IMR-90 (cell line): ENCODE measurements at regions not wholly inside any gene's neighbourhood (a gene's known extent, or its start where the extent isn't known, plus 50 kb on each side); places are given as distances from the start of the nearest gene placed in this dataset.
"Not testable (repeated sequence)": the region's sequence is repeated elsewhere in the genome, so short reads cannot be mapped to it uniquely, and the experiment has no call there.

Experiments
- ATAC-seq: fragments of 200-7000 bp; cut with Tn5 transposase; 2 replicates; pipeline ENCODE4 v1.9.1; 2020; ENCODE audit warnings: low read depth, mild to moderate bottlenecking, moderate library complexity
- BruUV-seq: library from RNA; stranded (reverse); fragments of 400-500 nt; replicated peaks from 2 replicates; lab custom pipeline; 2021; lab: Mats Ljungman, UMichigan
- CTCF ChIA-PET: fragments of 300-600 bp; formaldehyde crosslinking; extraction: SDS; loops from one replicate; lab custom pipeline; 2021; ENCODE audit warnings: antibody characterized with exemption; lab: Yijun Ruan, JAX
- POLR2A ChIA-PET: fragments of 300-600 bp; sonication (Branson Sonifier 250); formaldehyde crosslinking; loops from one replicate; lab custom pipeline; 2022; ENCODE audit warnings: antibody characterized with exemption; ENCODE audit not compliant: unreplicated experiment; lab: Charles Lee
- DNase-seq: peaks from one replicate; pipeline ENCODE4 v3.0.0; 2013
- H2AFZ ChIP-seq: replicated peaks from 2 replicates; pipeline ENCODE3; 2013; ENCODE audit warnings: low read length, mild to moderate bottlenecking; ENCODE audit not compliant: poor library complexity
- H2AK5ac ChIP-seq: 2 replicates; pipeline ENCODE4 v1.6.1; 2013; ENCODE audit warnings: low read depth, low read length, inconsistent platforms
- H2AK9ac ChIP-seq: replicated peaks from 2 replicates; pipeline ENCODE3; 2013; ENCODE audit warnings: mild to moderate bottlenecking, low read depth, low read length, moderate library complexity; ENCODE audit not compliant: poor library complexity
- H2BK120ac ChIP-seq: 2 replicates; pipeline ENCODE4 v1.6.1; 2013; ENCODE audit warnings: low read depth, low read length, inconsistent platforms
- H2BK15ac ChIP-seq: 3 replicates; pipeline ENCODE4 v1.6.1; 2013; ENCODE audit warnings: low read depth, low read length, inconsistent platforms
- H2BK20ac ChIP-seq: 2 replicates; pipeline ENCODE4 v1.6.1; 2013; ENCODE audit warnings: low read depth, mild to moderate bottlenecking, inconsistent platforms, low read length, moderate library complexity
- H2BK5ac ChIP-seq: 2 replicates; pipeline ENCODE4 v1.6.1; 2013; ENCODE audit warnings: mild to moderate bottlenecking, low read depth, low read length, inconsistent platforms; ENCODE audit not compliant: poor library complexity, severe bottlenecking
- H3K14ac ChIP-seq: replicated peaks from 2 replicates; pipeline ENCODE4 v1.6.1; 2013; ENCODE audit warnings: low read depth, low read length, inconsistent platforms
- H3K18ac ChIP-seq: 2 replicates; pipeline ENCODE4 v1.6.1; 2013; ENCODE audit warnings: low read depth, low read length, control low read depth
- H3K23ac ChIP-seq: 2 replicates; pipeline ENCODE4 v1.6.1; 2013; ENCODE audit warnings: low read depth, low read length, inconsistent platforms
- H3K27ac ChIP-seq: 2 replicates; pipeline ENCODE4 v1.5.1; 2013; ENCODE audit warnings: mild to moderate bottlenecking, control low read depth, low read length; ENCODE audit not compliant: insufficient read depth
- H3K27me3 ChIP-seq: 2 replicates; pipeline ENCODE4 v1.6.1; 2013; ENCODE audit warnings: low read length; ENCODE audit not compliant: control insufficient read depth, insufficient read depth
- H3K36me3 ChIP-seq: 2 replicates; pipeline ENCODE4 v1.6.1; 2013; ENCODE audit warnings: low read length, mixed read lengths; ENCODE audit not compliant: control insufficient read depth, insufficient read depth
- H3K4ac ChIP-seq: 2 replicates; pipeline ENCODE4 v1.6.1; 2013; ENCODE audit warnings: low read depth, low read length, inconsistent platforms
- H3K4me1 ChIP-seq: 2 replicates; pipeline ENCODE4 v1.6.1; 2013; ENCODE audit warnings: low read length, mixed read lengths; ENCODE audit not compliant: control insufficient read depth, insufficient read depth
- H3K4me2 ChIP-seq: 2 replicates; pipeline ENCODE4 v1.6.1; 2013; ENCODE audit warnings: low read depth, mild to moderate bottlenecking, control low read depth, low read length, moderate library complexity
- H3K4me3 ChIP-seq: 2 replicates; pipeline ENCODE4 v1.5.1; 2013; ENCODE audit warnings: low read depth, mild to moderate bottlenecking, control low read depth, low read length, moderate library complexity; ENCODE audit not compliant: insufficient read depth
- H3K56ac ChIP-seq: 2 replicates; pipeline ENCODE4 v1.6.1; 2013; ENCODE audit warnings: low read length, inconsistent platforms; ENCODE audit not compliant: insufficient read depth; ENCODE audit errors: extremely low read depth
- H3K79me1 ChIP-seq, 2 experiments: 2 replicates each; pipeline ENCODE4 v1.6.1; 2013; ENCODE audit warnings: low read length in 2 of 2, inconsistent platforms in 1 of 2, low read depth in 1 of 2
- H3K9ac ChIP-seq: 2 replicates; pipeline ENCODE4 v1.6.1; 2013; ENCODE audit warnings: low read depth, low read length, control low read depth
- H3K9me1 ChIP-seq: 2 replicates; pipeline ENCODE4 v1.6.1; 2013; ENCODE audit warnings: low read length, inconsistent platforms; ENCODE audit not compliant: insufficient read depth
- H3K9me3 ChIP-seq: 2 replicates; pipeline ENCODE4 v1.6.1; 2013; ENCODE audit warnings: low read length; ENCODE audit not compliant: control insufficient read depth, insufficient read depth
- H4K20me1 ChIP-seq: 2 replicates; pipeline ENCODE4 v1.6.1; 2013; ENCODE audit warnings: low read length, inconsistent platforms; ENCODE audit not compliant: insufficient read depth
- H4K5ac ChIP-seq: 2 replicates; pipeline ENCODE4 v1.6.1; 2013; ENCODE audit warnings: mild to moderate bottlenecking, low read depth, low read length, control low read depth
- H4K8ac ChIP-seq, 2 experiments: 2 replicates each; pipeline ENCODE4 v1.6.1; 2013; ENCODE audit warnings: low read depth in 2 of 2, low read length in 2 of 2, control low read depth in 1 of 2, inconsistent platforms in 1 of 2
- H4K91ac ChIP-seq: 2 replicates; pipeline ENCODE4 v1.6.1; 2013; ENCODE audit warnings: low read depth, low read length, inconsistent platforms; ENCODE audit not compliant: insufficient read depth
- WGBS, 2 experiments: methylation state at CpG; one replicate each; pipeline versions ENCODE4 v1.1.5 to v1.1.7; 2013; ENCODE audit warnings: missing lambda C conversion rate in 2 of 2; ENCODE audit not compliant: insufficient read length in 1 of 2; ENCODE audit errors: extremely low coverage in 2 of 2; 5-methylcytosine and 5-hydroxymethylcytosine counted together
- dilution Hi-C: fragments of 300-500 bp; cut with HindIII; formaldehyde crosslinking; loops from one replicate; pipeline ENCODE4 v1.14.3; 2018; ENCODE audit warnings: low sequenced_read_pairs; ENCODE audit not compliant: unreplicated experiment
- in situ Hi-C: fragments of 300-500 bp; cut with MboI; formaldehyde crosslinking; loops from 3 replicates; pipeline ENCODE4 v1.14.3; 2019; ENCODE audit warnings: low sequenced_read_pairs, inconsistent platforms, mixed read lengths
- intact Hi-C: fragments of 100-400 bp; cut with micrococcal nuclease; formaldehyde crosslinking; loops from 2 replicates; pipeline ENCODE4 v1.10.0; 2022

- H4K8ac ChIP-seq, H3K23ac ChIP-seq, H4K5ac ChIP-seq, H2BK15ac ChIP-seq, H3K9ac ChIP-seq, DNase-seq, H2AK5ac ChIP-seq, H2BK120ac ChIP-seq, H3K27me3 ChIP-seq, H3K14ac ChIP-seq, H3K4me2 ChIP-seq, H3K9me1 ChIP-seq, BruUV-seq, POLR2A ChIA-PET, H4K91ac ChIP-seq, intact Hi-C loops, H3K4me1 ChIP-seq, dilution Hi-C loops, H3K79me1 ChIP-seq, H3K56ac ChIP-seq, H2AFZ ChIP-seq, CTCF ChIA-PET, H3K27ac ChIP-seq, H2BK20ac ChIP-seq, H3K4me3 ChIP-seq, H3K9me3 ChIP-seq, H3K18ac ChIP-seq, H2BK5ac ChIP-seq, ATAC-seq, H3K4ac ChIP-seq, H3K36me3 ChIP-seq, H2AK9ac ChIP-seq, H4K20me1 ChIP-seq, in situ Hi-C loops: not testable (repeated sequence)
- no CpG with 5 or more reads among the region's 30 CpGs for WGBS, 2 experiments
These were observed 415.5 kb downstream of the FOXD4L4 start for GRCh38 chr9:66152406-66152805.
